ENCODE measurements at regions not wholly inside any gene's neighbourhood (a gene's known extent, or its start where the extent isn't known, plus 50 kb on each side); places are given as distances from the start of the nearest gene placed in this dataset.

GRCh38 chr1:222279591-222279990 is 268.3 kb downstream of the HHIPL2 start:
- DNase-seq (ENCODE audit: extremely low read depth, low read depth) = no peak
- no peak for TF ChIP-seq CTCF (IDR thresholded peaks at IDR 0.05; ENCODE audit: low read depth, low read length)

DNA sequence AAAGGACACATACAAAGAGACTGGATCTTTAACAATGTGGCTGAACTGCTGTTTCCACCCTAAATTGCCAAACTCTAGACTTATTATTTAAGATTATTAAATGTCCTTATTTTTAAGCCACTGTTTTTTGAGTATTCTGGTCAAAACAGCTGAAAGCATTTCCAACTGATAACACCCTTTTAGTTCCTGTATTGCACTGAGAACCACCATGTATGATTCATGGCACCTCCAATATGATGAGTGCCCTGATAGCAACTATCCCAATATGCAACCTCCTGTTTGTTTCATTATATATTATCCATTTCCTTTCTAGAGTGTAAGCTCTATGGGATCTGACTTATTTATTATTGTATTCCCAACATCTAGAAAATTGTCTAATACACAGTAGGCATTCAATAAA is 269.4 kb downstream of the HHIPL2 start:
- TF ChIP-seq CTCF (IDR thresholded peaks at IDR 0.05; ENCODE audit: low read depth, low read length) = no peak
- no peak for DNase-seq (ENCODE audit: extremely low read depth, low read depth)

- no peak for TF ChIP-seq CTCF (IDR thresholded peaks at IDR 0.05; ENCODE audit: low read depth, low read length)
- DNase-seq (ENCODE audit: extremely low read depth, low read depth) = no peak
Observed at GRCh38 chr1:222275729-222276465, 272.0 kb downstream of the HHIPL2 start.

GRCh38 chr1:222275001-222275728 is 272.7 kb downstream of the HHIPL2 start:
- no peak for DNase-seq (ENCODE audit: extremely low read depth, low read depth)
- no peak for TF ChIP-seq CTCF (IDR thresholded peaks at IDR 0.05; ENCODE audit: low read depth, low read length)

GRCh38 chr1:222266223-222267196 is 281.4 kb downstream of the HHIPL2 start:
- TF ChIP-seq CTCF (IDR thresholded peaks at IDR 0.05; ENCODE audit: low read depth, low read length) = no peak
- no peak for DNase-seq (ENCODE audit: extremely low read depth, low read depth)

GRCh38 chr1:222263791-222264190 is 284.1 kb downstream of the HHIPL2 start:
- TF ChIP-seq CTCF (IDR thresholded peaks at IDR 0.05; ENCODE audit: low read depth, low read length) = no peak
- DNase-seq (ENCODE audit: extremely low read depth, low read depth) = no peak
